BLaER1 (cell line): ENCODE measurements at regions not wholly inside any gene's neighbourhood (a gene's known extent, or its start where the extent isn't known, plus 50 kb on each side); places are given as distances from the start of the nearest gene placed in this dataset.

ENCODE experiments used
- H3K27ac ChIP-seq: shearing (Covaris generic); formaldehyde crosslinking; 2 replicates; pipeline ENCODE4 v1.8.1; 2022
- H3K27me3 ChIP-seq: shearing (Covaris generic); formaldehyde crosslinking; 2 replicates; pipeline ENCODE4 v1.8.1; 2022
- H3K36me3 ChIP-seq: shearing (Covaris generic); formaldehyde crosslinking; 2 replicates; pipeline ENCODE4 v1.8.1; 2022
- H3K4me1 ChIP-seq: shearing (Covaris generic); formaldehyde crosslinking; 2 replicates; pipeline ENCODE4 v1.8.1; 2022
- H3K4me2 ChIP-seq: shearing (Covaris generic); formaldehyde crosslinking; 2 replicates; pipeline ENCODE4 v1.8.1; 2022
- H3K4me3 ChIP-seq: shearing (Covaris generic); formaldehyde crosslinking; 2 replicates; pipeline ENCODE4 v1.8.1; 2022
- H3K9ac ChIP-seq: shearing (Covaris generic); formaldehyde crosslinking; 2 replicates; pipeline ENCODE4 v1.8.1; 2022
- H3K9me3 ChIP-seq: shearing (Covaris generic); formaldehyde crosslinking; 2 replicates; pipeline ENCODE4 v1.8.1; 2022
- H4K20me1 ChIP-seq: shearing (Covaris generic); formaldehyde crosslinking; 2 replicates; pipeline ENCODE4 v1.8.1; 2022
- Cebpa-rat ChIP-seq: shearing (Covaris generic); IDR thresholded peaks from 2 replicates; pipeline ENCODE4 v1.8.1; 2022

DNA sequence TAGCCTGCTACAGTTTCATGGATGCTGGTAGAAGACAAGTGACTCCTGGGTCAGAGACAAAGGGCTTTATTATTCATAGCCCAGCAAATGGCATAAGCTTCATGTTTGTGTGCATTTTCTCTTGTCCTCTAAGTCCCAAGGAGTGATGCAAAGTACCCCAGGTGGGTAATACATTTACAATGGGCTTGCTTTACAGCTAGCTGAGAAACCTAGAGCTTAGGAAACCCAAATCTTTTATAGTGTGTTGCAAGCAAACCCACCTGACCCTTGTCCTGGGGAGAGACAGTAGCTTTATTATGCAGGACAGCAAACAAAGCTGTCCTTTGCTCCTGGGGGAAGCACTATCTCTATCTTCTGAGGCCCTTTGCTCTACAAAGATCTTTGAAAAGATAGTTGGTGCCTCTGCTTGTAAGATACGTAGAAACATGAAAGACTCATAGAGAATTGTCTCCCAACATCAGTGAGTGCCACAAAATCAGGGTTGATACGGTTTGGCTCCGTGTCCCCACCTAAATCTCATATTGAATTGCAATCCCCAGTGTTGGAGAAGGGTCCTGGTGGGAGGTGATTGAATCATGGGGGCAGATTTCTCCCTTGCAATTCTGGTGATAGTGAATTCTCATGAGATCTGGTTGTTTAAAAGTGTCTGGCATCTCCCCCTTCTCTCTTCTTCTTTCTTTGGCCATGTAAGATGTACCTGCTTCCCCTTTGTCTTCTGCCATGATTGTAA, 315.8 kb upstream of the USP24 start:
- Histone ChIP-seq H3K9ac (no peak overlapping the region), H4K20me1 (no peaks in the 10 kb centered on the region), H3K9me3 (no peaks in the 10 kb centered on the region), H3K27me3 (no peaks in the 10 kb centered on the region), H3K27ac (no peak overlapping the region), H3K4me1 (no peaks in the 10 kb centered on the region), H3K36me3 (no peaks in the 10 kb centered on the region), H3K4me2 (no peak overlapping the region), H3K4me3 (no peak overlapping the region)
- TF ChIP-seq Cebpa-rat = no peak

DNA sequence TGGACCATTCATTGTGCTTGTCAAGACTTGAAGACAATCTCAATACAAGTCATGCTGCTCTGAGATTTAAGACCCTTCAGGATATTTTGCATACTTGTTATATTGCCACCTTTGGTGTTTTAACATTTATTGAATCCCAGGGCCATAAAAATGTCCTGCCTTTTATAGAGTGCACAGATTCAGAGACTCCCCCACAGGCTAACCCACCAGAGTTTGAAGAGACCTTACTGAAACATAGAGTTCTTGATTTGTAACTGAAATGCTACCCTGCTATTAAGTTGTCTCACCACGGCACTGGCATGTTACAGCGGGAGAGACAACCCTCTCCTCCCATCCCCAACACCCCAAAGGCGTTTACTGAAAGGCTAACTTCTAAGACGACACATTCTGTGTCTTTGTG, 313.9 kb upstream of the USP24 start:
- no peaks in the 10 kb centered on the region for H3K27me3 ChIP-seq
- H3K36me3 ChIP-seq = no peaks in the 10 kb centered on the region
- H3K4me3 ChIP-seq = no peak overlapping the region
- no peak overlapping the region for H3K4me2 ChIP-seq
- no peak overlapping the region for H3K27ac ChIP-seq
- H3K9me3 ChIP-seq = no peaks in the 10 kb centered on the region
- H3K9ac ChIP-seq = no peak overlapping the region
- TF ChIP-seq Cebpa-rat = no peak
- no peaks in the 10 kb centered on the region for H4K20me1 ChIP-seq
- H3K4me1 ChIP-seq = no peaks in the 10 kb centered on the region

DNA sequence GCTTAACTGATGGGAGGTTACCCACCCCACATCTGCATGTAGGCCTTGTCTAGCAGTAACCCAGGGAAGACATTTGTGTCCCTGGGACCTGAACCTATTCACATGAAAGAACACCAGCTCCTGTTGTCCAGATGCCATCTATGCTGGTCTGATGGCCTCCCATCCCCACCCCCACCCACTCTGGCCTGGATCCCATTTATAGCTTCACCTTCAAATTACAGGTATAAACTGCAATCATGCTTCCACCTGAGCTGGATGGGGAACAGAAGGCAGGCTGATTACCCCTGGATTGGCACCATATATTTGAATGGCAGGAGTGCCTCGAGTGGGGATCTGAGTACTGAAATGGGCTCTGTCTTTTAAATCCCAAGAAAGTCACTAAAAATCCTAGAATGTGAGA, 312.7 kb upstream of the USP24 start:
- no peaks in the 10 kb centered on the region for H3K4me1 ChIP-seq
- no peaks in the 10 kb centered on the region for H4K20me1 ChIP-seq
- H3K27ac ChIP-seq = no peak overlapping the region
- H3K4me3 ChIP-seq = no peak overlapping the region
- H3K27me3 ChIP-seq = no peaks in the 10 kb centered on the region
- no peaks in the 10 kb centered on the region for H3K36me3 ChIP-seq
- no peak overlapping the region for H3K9ac ChIP-seq
- no peak for TF ChIP-seq Cebpa-rat
- H3K9me3 ChIP-seq = no peaks in the 10 kb centered on the region
- no peak overlapping the region for H3K4me2 ChIP-seq

DNA sequence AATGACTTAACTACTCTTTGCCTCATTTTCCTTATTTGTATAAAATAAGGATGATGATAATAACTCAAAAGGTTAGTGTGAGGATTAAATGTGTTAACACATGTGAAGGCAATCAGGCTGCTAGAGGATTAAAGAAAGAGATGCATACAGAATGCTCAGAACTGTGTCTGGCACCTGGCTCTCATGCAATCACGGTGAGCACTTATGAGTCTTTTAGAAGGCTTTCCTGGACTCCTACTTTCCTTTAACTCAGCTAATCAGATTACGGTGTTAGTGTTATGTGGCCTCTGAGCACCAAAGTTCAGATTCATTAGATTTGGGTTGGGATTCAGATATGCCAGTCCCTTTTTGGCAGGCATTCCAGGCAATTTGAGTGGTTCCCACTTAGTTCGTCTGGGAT, 311.6 kb upstream of the USP24 start:
- TF ChIP-seq Cebpa-rat = no peak
- no peaks in the 10 kb centered on the region for H4K20me1 ChIP-seq
- H3K9me3 ChIP-seq = no peaks in the 10 kb centered on the region
- no peak overlapping the region for H3K9ac ChIP-seq
- H3K27ac ChIP-seq = no peak overlapping the region
- H3K4me1 ChIP-seq = no peaks in the 10 kb centered on the region
- no peak overlapping the region for H3K4me3 ChIP-seq
- no peaks in the 10 kb centered on the region for H3K27me3 ChIP-seq
- H3K36me3 ChIP-seq = no peaks in the 10 kb centered on the region
- no peak overlapping the region for H3K4me2 ChIP-seq

DNA sequence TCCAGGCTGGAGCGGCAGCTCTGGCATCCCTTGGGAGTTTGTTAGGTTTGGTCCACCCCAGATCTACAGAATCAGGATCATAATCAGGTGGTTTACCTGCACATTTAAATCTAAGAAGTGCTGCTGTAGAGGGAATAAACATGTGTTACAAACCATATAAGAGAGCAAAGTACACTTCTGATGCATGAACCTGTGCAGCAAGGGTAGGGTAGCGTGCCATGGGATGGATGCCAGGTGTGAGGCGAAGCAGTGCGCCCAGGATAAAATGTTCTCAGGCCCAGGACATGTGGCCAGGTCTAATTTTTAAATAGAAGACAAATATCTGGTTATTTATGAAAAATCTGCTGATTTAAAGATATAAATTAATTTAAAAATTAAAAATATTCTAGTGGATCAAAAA, 308.8 kb upstream of the USP24 start:
- Histone ChIP-seq H3K27me3 (no peaks in the 10 kb centered on the region), H3K4me2 (no peak overlapping the region), H3K4me1 (no peaks in the 10 kb centered on the region), H4K20me1 (no peaks in the 10 kb centered on the region), H3K9ac (no peak overlapping the region), H3K27ac (no peak overlapping the region), H3K4me3 (no peak overlapping the region), H3K36me3 (no peaks in the 10 kb centered on the region), H3K9me3 (no peaks in the 10 kb centered on the region)
- TF ChIP-seq Cebpa-rat = no peak

DNA sequence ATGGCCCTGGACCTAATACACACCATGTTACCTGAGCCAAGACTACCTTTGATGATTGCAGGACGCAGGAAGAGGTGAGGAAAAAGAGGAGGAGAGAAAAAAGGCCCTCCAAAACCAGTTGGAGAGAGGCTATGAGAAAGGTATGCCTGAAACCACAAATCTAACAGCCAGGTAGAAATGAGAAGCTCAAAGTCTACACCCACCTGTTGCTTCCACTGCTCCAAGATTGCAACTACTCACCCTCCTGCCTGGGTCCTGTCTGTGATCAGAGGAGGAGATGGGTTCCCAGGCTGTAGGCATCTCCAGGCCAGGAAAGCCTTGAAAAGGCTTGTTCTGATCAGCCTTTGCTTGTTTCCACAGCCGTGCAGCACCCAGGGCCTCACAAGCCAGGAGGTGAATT, 307.8 kb upstream of the USP24 start:
- no peak overlapping the region for H3K27ac ChIP-seq
- H3K36me3 ChIP-seq = no peaks in the 10 kb centered on the region
- no peak overlapping the region for H3K4me2 ChIP-seq
- H3K4me1 ChIP-seq = no peaks in the 10 kb centered on the region
- H3K9ac ChIP-seq = no peak overlapping the region
- H3K27me3 ChIP-seq = no peaks in the 10 kb centered on the region
- no peaks in the 10 kb centered on the region for H4K20me1 ChIP-seq
- H3K4me3 ChIP-seq = no peak overlapping the region
- no peaks in the 10 kb centered on the region for H3K9me3 ChIP-seq
- TF ChIP-seq Cebpa-rat = no peak

DNA sequence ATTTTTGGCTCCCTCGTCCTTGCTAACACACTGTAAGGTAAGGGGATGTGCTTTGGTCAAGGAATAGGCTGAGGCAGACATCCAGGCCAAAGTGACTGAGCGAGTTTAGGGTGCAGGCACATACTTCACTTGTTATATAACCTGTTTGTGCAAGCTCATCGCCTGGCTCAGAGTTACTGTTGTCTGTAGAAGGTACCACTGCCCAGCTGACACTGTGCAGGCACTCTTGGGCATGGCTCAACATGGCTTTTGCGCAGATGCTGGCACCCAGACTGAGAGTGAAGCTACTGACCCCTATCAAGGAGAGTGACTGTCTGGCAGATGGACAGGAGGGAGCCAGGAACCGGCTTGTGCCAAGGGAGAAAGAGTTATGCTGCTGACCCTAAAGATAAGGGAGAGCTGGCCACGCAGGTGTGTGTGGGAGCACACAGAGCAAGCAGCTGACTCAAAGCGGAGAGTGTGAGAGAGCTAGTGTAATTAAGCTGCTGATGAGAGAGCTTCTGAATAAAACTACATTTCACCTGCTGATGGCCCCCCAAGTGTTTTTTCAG, 307.3 kb upstream of the USP24 start:
- Histone ChIP-seq H3K4me1 (no peaks in the 10 kb centered on the region), H3K27ac (no peak overlapping the region), H3K27me3 (no peaks in the 10 kb centered on the region), H3K4me2 (no peak overlapping the region), H3K9me3 (no peaks in the 10 kb centered on the region), H3K9ac (no peak overlapping the region), H3K4me3 (no peak overlapping the region), H4K20me1 (no peaks in the 10 kb centered on the region), H3K36me3 (no peaks in the 10 kb centered on the region)
- no peak for TF ChIP-seq Cebpa-rat

DNA sequence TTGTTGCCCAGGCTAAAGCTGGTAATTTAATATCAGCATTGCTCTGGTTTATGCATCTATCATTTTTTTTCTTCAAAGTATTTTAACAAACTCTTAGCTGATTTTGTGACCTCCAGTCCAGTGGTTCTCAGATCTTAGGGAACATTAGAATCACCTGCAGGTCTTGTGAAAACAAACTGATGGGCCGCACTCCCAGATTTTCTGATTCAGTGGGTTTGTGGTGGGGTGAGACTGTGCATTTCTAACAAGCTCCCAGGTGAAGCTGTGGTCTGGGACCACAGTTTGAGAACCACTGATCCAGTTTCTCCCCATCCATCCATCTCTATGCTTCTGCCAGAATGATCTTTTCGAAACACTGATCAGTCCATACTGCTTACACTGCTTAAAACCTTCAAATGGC, 305.7 kb upstream of the USP24 start:
- no peak overlapping the region for H3K9ac ChIP-seq
- H3K27ac ChIP-seq = no peak overlapping the region
- no peak for TF ChIP-seq Cebpa-rat

DNA sequence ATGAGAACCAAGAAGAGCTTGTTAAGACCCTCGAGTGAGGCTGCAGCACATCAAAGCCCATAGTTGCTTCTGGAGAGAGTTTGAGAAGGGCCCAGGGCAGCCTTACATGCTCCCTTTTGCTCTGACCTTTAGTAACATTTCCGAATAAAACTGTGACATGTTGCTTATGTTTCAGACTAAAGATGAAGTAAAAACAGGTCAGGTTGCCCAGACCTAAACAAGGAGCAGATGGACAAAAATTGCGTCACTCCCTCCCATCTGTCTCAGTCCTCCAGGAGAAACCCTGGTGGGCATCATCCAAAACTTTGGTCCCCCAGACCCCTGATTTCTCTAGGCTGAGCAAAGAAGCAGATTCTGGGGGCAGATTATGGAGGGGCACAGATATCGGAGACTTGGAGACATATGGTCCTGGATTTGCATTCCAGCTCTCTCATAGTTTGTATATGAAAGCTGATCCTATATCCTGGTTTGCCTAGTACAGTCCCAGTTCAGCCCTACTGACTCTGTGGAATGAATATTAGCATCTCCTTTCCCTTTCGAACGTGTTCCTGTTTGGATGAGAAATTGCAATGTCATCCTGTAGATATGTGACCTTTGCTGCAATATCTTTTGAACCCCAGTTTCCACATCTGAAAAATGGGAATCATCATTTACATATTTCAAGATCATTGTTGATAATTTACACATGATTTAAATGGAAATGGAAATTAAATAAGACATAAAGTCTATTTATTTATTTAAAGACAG, 304.9 kb upstream of the USP24 start:
- no peaks in the 10 kb centered on the region for H3K4me1 ChIP-seq
- TF ChIP-seq Cebpa-rat = no peak
- H3K4me3 ChIP-seq = no peak overlapping the region
- H4K20me1 ChIP-seq = no peaks in the 10 kb centered on the region
- no peak overlapping the region for H3K9ac ChIP-seq
- H3K4me2 ChIP-seq = no peak overlapping the region
- no peak overlapping the region for H3K27ac ChIP-seq
- no peaks in the 10 kb centered on the region for H3K27me3 ChIP-seq
- H3K9me3 ChIP-seq = no peaks in the 10 kb centered on the region
- H3K36me3 ChIP-seq = no peaks in the 10 kb centered on the region

More for the DNA sequence above, 305.7 kb upstream of the USP24 start:
- Histone ChIP-seq H3K9me3 (no peaks in the 10 kb centered on the region), H3K36me3 (no peaks in the 10 kb centered on the region), H3K4me3 (no peak overlapping the region), H3K4me1 (no peaks in the 10 kb centered on the region), H3K27me3 (no peaks in the 10 kb centered on the region), H4K20me1 (no peaks in the 10 kb centered on the region), H3K4me2 (no peak overlapping the region)

DNA sequence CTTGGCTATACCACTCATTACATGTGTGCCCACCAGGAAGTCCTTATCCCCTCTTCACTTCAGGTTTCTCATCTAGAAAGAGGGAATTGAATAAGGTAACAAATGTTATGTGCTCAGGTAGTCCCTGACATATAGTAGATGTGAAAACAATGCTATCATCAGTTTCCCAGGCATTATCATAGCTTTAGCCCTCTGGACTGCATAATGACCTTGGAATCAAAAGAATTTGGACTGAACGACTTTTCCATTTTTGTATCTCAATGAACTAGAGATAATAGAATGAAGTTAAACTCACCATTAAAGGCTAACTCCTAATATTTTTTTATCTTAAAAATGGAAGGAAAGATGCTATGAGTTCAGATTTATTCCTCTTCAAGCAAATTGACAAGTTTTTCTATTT, 304.1 kb upstream of the USP24 start:
- Histone ChIP-seq H3K9me3 (no peaks in the 10 kb centered on the region), H4K20me1 (no peaks in the 10 kb centered on the region), H3K27me3 (no peaks in the 10 kb centered on the region), H3K4me1 (no peaks in the 10 kb centered on the region), H3K9ac (no peak overlapping the region), H3K36me3 (no peaks in the 10 kb centered on the region), H3K4me2 (no peak overlapping the region), H3K27ac (no peak overlapping the region), H3K4me3 (no peak overlapping the region)
- no peak for TF ChIP-seq Cebpa-rat
